PC-3 (cell line): ENCODE measurements at regions not wholly inside any gene's neighbourhood (a gene's known extent, or its start where the extent isn't known, plus 50 kb on each side); places are given as distances from the start of the nearest gene placed in this dataset.

Experiments used
- ATAC-seq: fragments of 200-7000 bp; cut with Tn5 transposase; 2 replicates; pipeline ENCODE4 v1.9.1; 2020; ENCODE audit warnings: mild to moderate bottlenecking, moderate library complexity
- BruUV-seq: library from RNA; stranded (reverse); fragments of 400-500 nt; replicated peaks from 2 replicates; lab custom pipeline; 2021; lab: Mats Ljungman, UMichigan
- CTCF ChIA-PET: fragments of 300-600 bp; sonication (Branson Sonifier 250); formaldehyde crosslinking; loops from one replicate; lab custom pipeline; 2022; ENCODE audit warnings: antibody characterized with exemption; lab: Charles Lee
- POLR2A ChIA-PET: fragments of 300-600 bp; sonication (Branson Sonifier 250); formaldehyde crosslinking; loops from one replicate; lab custom pipeline; 2022; ENCODE audit warnings: antibody characterized with exemption; ENCODE audit not compliant: unreplicated experiment; lab: Charles Lee
- DNase-seq: peaks from one replicate; pipeline ENCODE4 v3.0.0-alpha.2; 2015
- H2AFZ ChIP-seq: fragments of 300-600 bp; sonication (generic); 2 replicates; pipeline ENCODE4 v1.6.0; 2016; ENCODE audit warnings: antibody characterized with exemption, low read length
- H3F3A ChIP-seq: fragments of 300-600 bp; sonication (generic); one replicate; pipeline ENCODE4 v1.6.0; 2017; ENCODE audit warnings: antibody characterized with exemption, low read length, control low read depth, mild to moderate bottlenecking; ENCODE audit not compliant: unreplicated experiment
- H3K27ac ChIP-seq: fragments of 300-600 bp; sonication (generic); 2 replicates; pipeline ENCODE4 v1.5.1; 2016; ENCODE audit warnings: mild to moderate bottlenecking, low read length
- H3K27me3 ChIP-seq: fragments of 300-600 bp; sonication (generic); 2 replicates; pipeline ENCODE4 v1.6.1; 2016; ENCODE audit warnings: low read length, mixed read lengths
- H3K36me3 ChIP-seq: fragments of 300-600 bp; sonication (generic); 2 replicates; pipeline ENCODE4 v1.6.1; 2016; ENCODE audit warnings: low read depth, mixed run types, low read length, mixed read lengths
- H3K4me1 ChIP-seq: fragments of 300-600 bp; sonication (generic); 2 replicates; pipeline ENCODE4 v1.5.1; 2016; ENCODE audit warnings: low read length; ENCODE audit not compliant: insufficient read depth
- H3K4me2 ChIP-seq: fragments of 300-600 bp; sonication (generic); 2 replicates; pipeline ENCODE4 v1.6.0; 2016; ENCODE audit warnings: low read length
- H3K4me3 ChIP-seq: fragments of 300-600 bp; sonication (generic); 2 replicates; pipeline ENCODE4 v1.5.1; 2016; ENCODE audit warnings: mild to moderate bottlenecking, low read length, mixed read lengths
- H3K79me2 ChIP-seq: fragments of 300-600 bp; sonication (generic); 2 replicates; pipeline ENCODE4 v1.6.1; 2017; ENCODE audit warnings: low read length, mixed read lengths
- H3K9ac ChIP-seq: fragments of 300-600 bp; sonication (generic); 2 replicates; pipeline ENCODE4 v1.6.0; 2016; ENCODE audit warnings: mild to moderate bottlenecking, low read length
- H3K9me2 ChIP-seq: fragments of 300-600 bp; sonication (generic); replicated peaks from 2 replicates; pipeline ENCODE4 v1.6.1; 2016; ENCODE audit warnings: mixed run types, low read length, mixed read lengths
- H3K9me3 ChIP-seq: fragments of 300-600 bp; sonication (generic); 2 replicates; pipeline ENCODE4 v1.6.1; 2016; ENCODE audit warnings: low read length, mixed read lengths
- H4K20me1 ChIP-seq: fragments of 300-600 bp; sonication (generic); 2 replicates; pipeline ENCODE4 v1.6.1; 2016; ENCODE audit warnings: low read length, mixed read lengths
- EZH2 ChIP-seq: fragments of 300-600 bp; sonication (generic); IDR thresholded peaks from one replicate; pipeline ENCODE4 v1.6.1; 2017; ENCODE audit warnings: antibody characterized with exemption, mild to moderate bottlenecking, low read length; ENCODE audit not compliant: unreplicated experiment
- EZH2phosphoT487 ChIP-seq: fragments of 300-600 bp; sonication (generic); IDR thresholded peaks from 2 replicates; pipeline ENCODE4 v1.6.1; 2018; ENCODE audit warnings: mild to moderate bottlenecking, antibody characterized with exemption, low read length, borderline replicate concordance
- intact Hi-C: fragments of 100-400 bp; cut with micrococcal nuclease; formaldehyde crosslinking; loops from 2 replicates; pipeline ENCODE4 v1.9.0; 2023
- TF ChIP-seq, protein P1 (sequence below): fragments of 300-600 bp; sonication (generic); conservative IDR thresholded peaks from 2 replicates; pipeline ENCODE4 v1.5.1; 2017; ENCODE audit warnings: antibody characterized with exemption, low read depth, mild to moderate bottlenecking, low read length

GRCh38 chr4:74667438-74667837, 126.9 kb downstream of the BTC start:
- intact Hi-C loops = no loop called here
- ATAC-seq = no peak
- H3K9me3 ChIP-seq = no peaks in the 10 kb centered on the region
- CTCF ChIA-PET = interaction anchor here (0.6 kb wide), 1 partner anchor 616 kb away, joined by 4 read pairs; no protein-coding TSS in a partner anchor
- no peaks in the 10 kb centered on the region for H3K79me2 ChIP-seq
- no TSS peak for BruUV-seq
- peak overlapping the region; percentile 97 for H3K27ac ChIP-seq
- peaks cover 72% of the 10 kb centered on the region for H3K4me1 ChIP-seq
- H3K9me2 ChIP-seq = no peaks in the 10 kb centered on the region
- H3K4me2 ChIP-seq = no peak overlapping the region
- peak overlapping the region; percentile 83 for H3K9ac ChIP-seq
- H3K4me3 ChIP-seq = no peak overlapping the region
- no peaks in the 10 kb centered on the region for H3K27me3 ChIP-seq
- POLR2A ChIA-PET = no interaction called here
- no peak overlapping the region for H2AFZ ChIP-seq
- H3K36me3 ChIP-seq = no peaks in the 10 kb centered on the region
- no peak for TF ChIP-seq EZH2
- TF ChIP-seq, protein P1, sequence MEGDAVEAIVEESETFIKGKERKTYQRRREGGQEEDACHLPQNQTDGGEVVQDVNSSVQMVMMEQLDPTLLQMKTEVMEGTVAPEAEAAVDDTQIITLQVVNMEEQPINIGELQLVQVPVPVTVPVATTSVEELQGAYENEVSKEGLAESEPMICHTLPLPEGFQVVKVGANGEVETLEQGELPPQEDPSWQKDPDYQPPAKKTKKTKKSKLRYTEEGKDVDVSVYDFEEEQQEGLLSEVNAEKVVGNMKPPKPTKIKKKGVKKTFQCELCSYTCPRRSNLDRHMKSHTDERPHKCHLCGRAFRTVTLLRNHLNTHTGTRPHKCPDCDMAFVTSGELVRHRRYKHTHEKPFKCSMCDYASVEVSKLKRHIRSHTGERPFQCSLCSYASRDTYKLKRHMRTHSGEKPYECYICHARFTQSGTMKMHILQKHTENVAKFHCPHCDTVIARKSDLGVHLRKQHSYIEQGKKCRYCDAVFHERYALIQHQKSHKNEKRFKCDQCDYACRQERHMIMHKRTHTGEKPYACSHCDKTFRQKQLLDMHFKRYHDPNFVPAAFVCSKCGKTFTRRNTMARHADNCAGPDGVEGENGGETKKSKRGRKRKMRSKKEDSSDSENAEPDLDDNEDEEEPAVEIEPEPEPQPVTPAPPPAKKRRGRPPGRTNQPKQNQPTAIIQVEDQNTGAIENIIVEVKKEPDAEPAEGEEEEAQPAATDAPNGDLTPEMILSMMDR = no peak
- no peak for TF ChIP-seq EZH2phosphoT487
- H4K20me1 ChIP-seq = no peaks in the 10 kb centered on the region
- H3F3A ChIP-seq = peaks cover 4% of the 10 kb centered on the region
- no peak for DNase-seq

- POLR2A ChIA-PET = no interaction called here
- no peaks in the 10 kb centered on the region for H3K9me2 ChIP-seq
- H3K4me3 ChIP-seq = no peak overlapping the region
- intact Hi-C loops = no loop called here
- CTCF ChIA-PET = interaction anchor here (0.6 kb wide), 1 partner anchor 616 kb away, joined by 4 read pairs; no protein-coding TSS in a partner anchor
- no peaks in the 10 kb centered on the region for H4K20me1 ChIP-seq
- H3K9ac ChIP-seq = peak overlapping the region; percentile 83
- no peaks in the 10 kb centered on the region for H3F3A ChIP-seq
- no peaks in the 10 kb centered on the region for H3K9me3 ChIP-seq
- peaks cover 67% of the 10 kb centered on the region for H3K4me1 ChIP-seq
- H3K36me3 ChIP-seq = no peaks in the 10 kb centered on the region
- TF ChIP-seq EZH2 (no peak), EZH2phosphoT487 (no peak)
- TF ChIP-seq, protein P1 = no peak
- BruUV-seq = no TSS peak
- no peaks in the 10 kb centered on the region for H3K27me3 ChIP-seq
- H2AFZ ChIP-seq = no peak overlapping the region
- peak overlapping the region; percentile 97 for H3K27ac ChIP-seq
- DNase-seq = no peak
- no peak overlapping the region for H3K4me2 ChIP-seq
- peak; percentile 7; the same call in 1 of the 2 replicates for ATAC-seq
- H3K79me2 ChIP-seq = no peaks in the 10 kb centered on the region
Observed at GRCh38 chr4:74667944-74668343, 126.4 kb downstream of the BTC start.

DNA sequence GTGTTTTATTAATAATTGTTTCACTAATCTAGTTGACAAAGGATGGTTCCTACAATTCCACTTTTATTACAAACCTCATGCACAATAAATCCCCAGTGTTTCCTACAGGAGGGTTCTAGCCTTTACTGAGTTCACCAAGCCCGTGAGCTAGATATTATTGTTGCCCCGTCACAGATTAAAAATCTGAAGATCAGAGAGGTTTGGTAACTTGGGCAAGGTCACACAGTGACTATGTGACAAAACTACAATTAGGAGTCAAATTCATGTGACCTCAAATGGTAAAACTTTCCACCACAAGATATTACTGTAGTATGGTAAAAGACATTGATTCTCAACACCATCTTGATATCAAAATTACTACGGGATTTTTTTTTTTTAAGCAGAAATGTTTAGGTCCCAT, 124.6 kb downstream of the BTC start:
- DNase-seq = no peak
- Histone ChIP-seq H3K9ac (peak overlapping the region; percentile 83), H3K27ac (peak overlapping the region; percentile 97), H3K36me3 (no peaks in the 10 kb centered on the region), H3K4me3 (no peak overlapping the region), H3K79me2 (no peaks in the 10 kb centered on the region), H3F3A (no peaks in the 10 kb centered on the region), H2AFZ (no peak overlapping the region), H3K4me1 (peaks cover 51% of the 10 kb centered on the region), H3K27me3 (no peaks in the 10 kb centered on the region), H3K9me3 (no peaks in the 10 kb centered on the region), H4K20me1 (no peaks in the 10 kb centered on the region), H3K9me2 (no peaks in the 10 kb centered on the region), H3K4me2 (no peak overlapping the region)
- POLR2A ChIA-PET = no interaction called here
- TF ChIP-seq, protein P1 = no peak
- TF ChIP-seq EZH2 = no peak
- TF ChIP-seq EZH2phosphoT487 = no peak
- no peak for ATAC-seq
- CTCF ChIA-PET = no interaction called here
- intact Hi-C loops = loop anchor here (2.0 kb wide), 1 partner anchor 219 kb away; no protein-coding TSS in a partner anchor
- BruUV-seq = no TSS peak
